ENCODE measurements at regions not wholly inside any gene's neighbourhood (a gene's known extent, or its start where the extent isn't known, plus 50 kb on each side); places are given as distances from the start of the nearest gene placed in this dataset.

DNA sequence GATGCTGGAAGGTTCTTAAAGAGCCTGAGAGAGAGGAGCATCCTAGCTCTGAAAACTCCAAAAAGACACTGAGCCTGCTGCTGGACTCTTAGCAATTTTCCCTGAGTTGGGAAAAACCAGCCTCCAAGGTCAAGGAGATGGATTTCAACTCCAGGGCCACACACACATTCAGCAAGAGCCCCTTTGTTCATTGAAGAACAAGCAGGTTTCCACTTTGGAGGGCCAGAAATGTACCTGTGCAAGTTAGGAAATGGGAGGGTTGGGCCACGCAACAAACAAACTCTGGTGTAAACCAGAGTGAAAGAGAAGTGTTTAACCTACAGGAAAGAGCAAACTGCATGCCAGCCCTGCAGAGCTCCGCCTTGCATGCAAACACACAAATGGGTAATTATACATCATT lies 264.8 kb upstream of the RPL38 start:
- 8 to 100% (median 70%) methylated on average over 1 to 2 of the region's 2 CpGs; no CpG with 5 or more reads in 2 of the 10 experiments for WGBS, 10 experiments
- in situ Hi-C loops (cut with MboI; ENCODE audit: low pct_unique_long_range_greater_than_20kb in 2 of 9, low sequenced_read_pairs in 9 of 9, unreplicated experiment in 9 of 9) = no loop called here
- Histone ChIP-seq H3K4me1 (replicated peaks in 1 of 2) (peaks cover 3 to 10% of the 10 kb centered on the region in 2 donors), H3K27ac (no peak overlapping the region), H3K4me3 (no peak overlapping the region)
- ATAC-seq (replicated peaks in 6 of 8) = no peak

GRCh38 chr17:73939806-73940205 lies 263.7 kb upstream of the RPL38 start:
- no peak for ATAC-seq (replicated peaks in 6 of 8)
- peaks cover 3 to 10% of the 10 kb centered on the region in 2 donors for H3K4me1 ChIP-seq (replicated peaks in 1 of 2)
- no peak overlapping the region for H3K4me3 ChIP-seq
- in situ Hi-C loops (cut with MboI; ENCODE audit: low pct_unique_long_range_greater_than_20kb in 2 of 9, low sequenced_read_pairs in 9 of 9, unreplicated experiment in 9 of 9) = no loop called here
- WGBS, 10 experiments = 0 to 76% (median 58%) methylated on average over 1 to 8 of the region's 8 CpGs; no CpG with 5 or more reads in 6 of the 10 experiments
- no peak overlapping the region for H3K27ac ChIP-seq

DNA sequence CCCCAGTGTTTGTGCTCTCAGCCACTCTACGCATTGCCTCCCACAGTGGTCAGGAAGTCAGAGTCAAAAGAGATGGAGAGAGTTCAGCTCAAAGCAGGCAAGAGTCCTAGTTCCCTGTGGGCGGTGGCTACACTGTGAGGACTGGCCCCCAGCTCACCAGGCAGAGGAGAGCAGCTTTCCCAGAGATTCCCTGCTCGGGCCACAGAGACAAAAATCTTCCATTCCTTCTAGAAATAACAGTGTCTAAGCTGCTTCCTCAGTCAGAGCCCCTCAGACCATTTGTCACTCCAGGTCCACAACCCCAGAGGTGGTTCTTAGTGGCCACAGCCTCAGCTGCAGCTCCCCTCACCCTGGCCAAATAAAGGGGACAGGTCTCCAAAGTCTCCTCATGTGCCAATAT lies 263.0 kb upstream of the RPL38 start:
- 20 to 100% (median 75%) methylated on average over 1 to 2 of the region's 3 CpGs; no CpG with 5 or more reads in 6 of the 10 experiments for WGBS, 10 experiments
- in situ Hi-C loops (cut with MboI; ENCODE audit: low pct_unique_long_range_greater_than_20kb in 2 of 9, low sequenced_read_pairs in 9 of 9, unreplicated experiment in 9 of 9) = no loop called here
- H3K27ac ChIP-seq = no peak overlapping the region
- ATAC-seq (replicated peaks in 6 of 8) = no peak
- no peak overlapping the region for H3K4me3 ChIP-seq
- H3K4me1 ChIP-seq (replicated peaks in 1 of 2) = peaks cover 3 to 10% of the 10 kb centered on the region in 2 donors

GRCh38 chr17:73941919-73942530 lies 261.5 kb upstream of the RPL38 start:
- Histone ChIP-seq H3K27ac (no peak overlapping the region), H3K4me1 (replicated peaks in 1 of 2) (peaks cover 0 to 10% of the 10 kb centered on the region in 2 donors), H3K4me3 (no peak overlapping the region)
- 0 to 94% methylated on average over 1 to 2 of the region's 3 CpGs; no CpG with 5 or more reads in 8 of the 10 experiments for WGBS, 10 experiments
- no peak for ATAC-seq (replicated peaks in 6 of 8)
- in situ Hi-C loops (cut with MboI; ENCODE audit: low pct_unique_long_range_greater_than_20kb in 2 of 9, low sequenced_read_pairs in 9 of 9, unreplicated experiment in 9 of 9) = no loop called here

- in situ Hi-C loops (cut with MboI; ENCODE audit: low pct_unique_long_range_greater_than_20kb in 2 of 9, low sequenced_read_pairs in 9 of 9, unreplicated experiment in 9 of 9) = no loop called here
- WGBS, 10 experiments = 57 to 96% (median 80%) methylated on average over 2 to 5 of the region's 7 CpGs; no CpG with 5 or more reads in 6 of the 10 experiments
- H3K4me1 ChIP-seq (replicated peaks in 1 of 2) = peaks cover 0 to 10% of the 10 kb centered on the region in 2 donors
- no peak overlapping the region for H3K4me3 ChIP-seq
- peak in 1 of 8 experiments; percentile 26 for ATAC-seq (replicated peaks in 6 of 8)
- H3K27ac ChIP-seq = no peak overlapping the region
Measured at GRCh38 chr17:73942703-73943415, 260.6 kb upstream of the RPL38 start.

DNA sequence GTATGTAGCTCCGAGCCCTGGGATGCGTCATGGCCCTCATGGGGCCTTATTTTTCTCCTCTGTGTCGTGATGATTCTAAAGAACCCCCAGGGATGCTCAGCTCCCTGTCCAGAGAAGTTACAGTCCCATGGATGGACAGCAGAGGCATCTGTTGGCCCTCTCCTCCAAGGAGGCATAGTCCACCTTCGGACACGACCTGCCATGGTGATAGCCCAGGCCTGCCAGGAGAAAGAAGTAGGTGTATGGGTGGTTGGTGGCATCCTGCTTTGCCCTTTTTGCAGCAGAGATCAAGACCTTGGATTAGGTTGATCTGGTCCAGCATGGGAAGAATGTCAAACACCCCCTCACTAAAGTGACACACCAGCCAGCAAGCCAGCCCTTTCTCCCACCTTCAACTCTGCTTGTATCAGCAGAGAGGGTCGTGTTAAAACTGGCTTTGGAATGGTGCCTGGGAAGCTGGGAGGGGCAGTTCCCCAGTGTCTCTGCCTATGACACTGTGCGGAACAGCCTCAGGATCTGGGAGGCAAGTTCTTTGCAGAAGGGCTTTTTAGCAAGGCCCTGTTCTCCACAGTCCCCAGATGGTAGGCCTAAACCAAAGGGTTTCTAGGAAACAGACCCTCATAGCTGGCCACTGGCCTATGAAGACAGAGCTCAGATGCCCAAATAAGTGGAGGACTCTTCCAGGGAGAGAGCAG lies 259.9 kb upstream of the RPL38 start:
- in situ Hi-C loops (cut with MboI; ENCODE audit: low pct_unique_long_range_greater_than_20kb in 2 of 9, low sequenced_read_pairs in 9 of 9, unreplicated experiment in 9 of 9) = no loop called here
- Histone ChIP-seq H3K4me1 (replicated peaks in 1 of 2) (peaks cover 0 to 6% of the 10 kb centered on the region in 2 donors), H3K27ac (no peak overlapping the region), H3K4me3 (no peak overlapping the region)
- WGBS, 10 experiments = 0 to 95% (median 45%) methylated on average over 1 to 4 of the region's 7 CpGs; no CpG with 5 or more reads in 6 of the 10 experiments
- ATAC-seq (replicated peaks in 6 of 8) = peak in 1 of 8 experiments; percentile 79

GRCh38 chr17:73944366-73944765 lies 259.1 kb upstream of the RPL38 start:
- ATAC-seq (replicated peaks in 6 of 8) = no peak
- WGBS, 10 experiments = 33 to 91% (median 68%) methylated on average over 1 to 5 of the region's 5 CpGs
- no peak overlapping the region for H3K4me3 ChIP-seq
- H3K4me1 ChIP-seq (replicated peaks in 1 of 2) = peaks cover 0 to 4% of the 10 kb centered on the region in 2 donors
- no peak overlapping the region for H3K27ac ChIP-seq
- in situ Hi-C loops (cut with MboI; ENCODE audit: low pct_unique_long_range_greater_than_20kb in 2 of 9, low sequenced_read_pairs in 9 of 9, unreplicated experiment in 9 of 9) = no loop called here

GRCh38 chr17:73947281-73947965 lies 256.1 kb upstream of the RPL38 start:
- no peak overlapping the region for H3K27ac ChIP-seq
- H3K4me1 ChIP-seq (replicated peaks in 1 of 2) = peaks cover 5 to 19% of the 10 kb centered on the region in 2 donors
- H3K4me3 ChIP-seq = no peak overlapping the region
- 63 to 100% (median 94%) methylated on average over 1 to 8 of the region's 13 CpGs; no CpG with 5 or more reads in 4 of the 10 experiments for WGBS, 10 experiments
- no peak for ATAC-seq (replicated peaks in 6 of 8)
- in situ Hi-C loops (cut with MboI; ENCODE audit: low pct_unique_long_range_greater_than_20kb in 2 of 9, low sequenced_read_pairs in 9 of 9, unreplicated experiment in 9 of 9) = no loop called here

GRCh38 chr17:73947966-73948355 lies 255.5 kb upstream of the RPL38 start:
- WGBS, 10 experiments = 39 to 100% (median 88%) methylated on average over 1 to 4 of the region's 4 CpGs; no CpG with 5 or more reads in 3 of the 10 experiments
- ATAC-seq (replicated peaks in 6 of 8) = no peak
- Histone ChIP-seq H3K4me1 (replicated peaks in 1 of 2) (peaks cover 7 to 24% of the 10 kb centered on the region in 2 donors), H3K27ac (no peak overlapping the region), H3K4me3 (no peak overlapping the region)
- in situ Hi-C loops (cut with MboI; ENCODE audit: low pct_unique_long_range_greater_than_20kb in 2 of 9, low sequenced_read_pairs in 9 of 9, unreplicated experiment in 9 of 9) = no loop called here

DNA sequence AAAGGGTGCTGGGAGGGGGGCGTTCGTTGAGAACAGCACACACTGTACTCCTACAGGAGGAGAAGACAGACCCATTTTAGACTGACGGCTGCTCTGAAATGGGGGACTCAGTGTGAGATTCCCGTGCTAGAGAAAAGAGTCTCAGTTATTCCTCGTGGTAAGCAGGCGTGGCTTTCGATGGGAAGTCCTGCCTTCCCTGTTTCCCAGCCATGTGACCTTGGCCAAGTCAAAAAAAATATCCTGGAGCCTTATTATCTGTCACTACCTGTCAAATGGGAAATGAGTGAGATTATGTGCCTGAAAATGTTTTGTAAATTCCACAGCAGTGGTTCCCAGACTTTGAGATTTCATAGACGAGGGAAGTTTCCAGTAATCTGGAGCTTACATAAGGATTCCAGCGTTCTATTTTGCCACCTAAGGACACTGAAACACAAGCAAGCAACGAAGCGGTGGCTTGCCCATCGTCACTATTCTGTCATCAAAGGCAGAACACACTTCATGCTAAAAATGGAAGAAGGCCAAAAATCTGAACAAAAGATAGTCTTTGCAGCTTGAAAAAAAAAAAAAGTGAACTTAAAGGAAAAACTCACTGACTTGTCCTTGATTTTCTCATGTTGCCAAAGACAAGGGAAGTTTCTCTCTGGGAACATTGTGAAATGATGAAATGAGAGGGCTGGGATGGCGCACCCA lies 253.4 kb upstream of the RPL38 start:
- no peak overlapping the region for H3K27ac ChIP-seq
- no peak for ATAC-seq (replicated peaks in 6 of 8)
- in situ Hi-C loops (cut with MboI; ENCODE audit: low pct_unique_long_range_greater_than_20kb in 2 of 9, low sequenced_read_pairs in 9 of 9, unreplicated experiment in 9 of 9) = loop anchor here in 2 of 9 experiments (25.0 kb wide), 1 partner anchor 513 kb away; no protein-coding TSS in a partner anchor
- 21 to 100% (median 86%) methylated on average over 3 to 8 of the region's 13 CpGs; no CpG with 5 or more reads in 2 of the 10 experiments for WGBS, 10 experiments
- no peak overlapping the region for H3K4me3 ChIP-seq
- H3K4me1 ChIP-seq (replicated peaks in 1 of 2) = peaks cover 8 to 26% of the 10 kb centered on the region in 2 donors

GRCh38 chr17:73950593-73950914 lies 252.9 kb upstream of the RPL38 start:
- no peak overlapping the region for H3K27ac ChIP-seq
- in situ Hi-C loops (cut with MboI; ENCODE audit: low pct_unique_long_range_greater_than_20kb in 2 of 9, low sequenced_read_pairs in 9 of 9, unreplicated experiment in 9 of 9) = loop anchor here in 2 of 9 experiments (25.0 kb wide), 1 partner anchor 513 kb away; no protein-coding TSS in a partner anchor
- H3K4me3 ChIP-seq = no peak overlapping the region
- ATAC-seq (replicated peaks in 6 of 8) = no peak
- peaks cover 8 to 26% of the 10 kb centered on the region in 2 donors for H3K4me1 ChIP-seq (replicated peaks in 1 of 2)
- 67 to 93% (median 82%) methylated on average over 1 to 4 of the region's 8 CpGs; no CpG with 5 or more reads in 4 of the 10 experiments for WGBS, 10 experiments

DNA sequence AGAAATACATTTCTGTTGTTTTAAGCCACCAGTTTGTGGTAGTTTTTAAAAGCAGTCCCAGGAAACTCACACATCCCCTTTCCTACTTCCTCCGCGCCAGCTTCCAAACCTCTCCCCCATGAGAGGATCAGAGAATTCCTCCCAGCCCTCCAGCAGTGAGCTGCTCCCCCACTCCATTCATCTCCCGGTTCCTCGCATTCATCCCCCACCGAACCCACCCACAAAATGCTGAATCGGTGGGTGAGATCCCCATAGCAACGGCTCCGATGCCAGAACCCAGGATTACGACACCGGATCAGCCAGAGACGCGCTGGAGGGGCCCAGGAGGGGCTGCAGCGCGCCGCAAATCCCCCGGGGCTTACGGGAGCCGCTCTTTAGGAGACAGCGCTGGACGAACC lies 251.4 kb upstream of the RPL38 start:
- WGBS, 10 experiments = 13 to 80% (median 29%) methylated on average over 1 to 8 of the region's 20 CpGs; no CpG with 5 or more reads in 7 of the 10 experiments
- Histone ChIP-seq H3K27ac (peak overlapping the region in 1 of 2 donors; percentile 80), H3K4me1 (replicated peaks in 1 of 2) (peaks cover 16 to 34% of the 10 kb centered on the region in 2 donors), H3K4me3 (peak overlapping the region; percentile 10 to 37 (median 24))
- in situ Hi-C loops (cut with MboI; ENCODE audit: low pct_unique_long_range_greater_than_20kb in 2 of 9, low sequenced_read_pairs in 9 of 9, unreplicated experiment in 9 of 9) = loop anchor here in 2 of 9 experiments (25.0 kb wide), 1 partner anchor 515 kb away; no protein-coding TSS in a partner anchor
- ATAC-seq (replicated peaks in 6 of 8) = peak in 6 of 8 experiments; percentile 42 to 85 (median 80)

Measured in motor neuron (in vitro differentiated cells).